IMR-90 (cell line): ENCODE measurements at regions not wholly inside any gene's neighbourhood (a gene's known extent, or its start where the extent isn't known, plus 50 kb on each side); places are given as distances from the start of the nearest gene placed in this dataset.

Experiments
- ATAC-seq: fragments of 200-7000 bp; cut with Tn5 transposase; 2 replicates; pipeline ENCODE4 v1.9.1; 2020; ENCODE audit warnings: low read depth, mild to moderate bottlenecking, moderate library complexity
- BruUV-seq: library from RNA; stranded (reverse); fragments of 400-500 nt; replicated peaks from 2 replicates; lab custom pipeline; 2021; lab: Mats Ljungman, UMichigan
- CTCF ChIA-PET: fragments of 300-600 bp; formaldehyde crosslinking; extraction: SDS; loops from one replicate; lab custom pipeline; 2021; ENCODE audit warnings: antibody characterized with exemption; lab: Yijun Ruan, JAX
- POLR2A ChIA-PET: fragments of 300-600 bp; sonication (Branson Sonifier 250); formaldehyde crosslinking; loops from one replicate; lab custom pipeline; 2022; ENCODE audit warnings: antibody characterized with exemption; ENCODE audit not compliant: unreplicated experiment; lab: Charles Lee
- DNase-seq: peaks from one replicate; pipeline ENCODE4 v3.0.0; 2013
- H2AFZ ChIP-seq: replicated peaks from 2 replicates; pipeline ENCODE3; 2013; ENCODE audit warnings: low read length, mild to moderate bottlenecking; ENCODE audit not compliant: poor library complexity
- H2AK5ac ChIP-seq: 2 replicates; pipeline ENCODE4 v1.6.1; 2013; ENCODE audit warnings: low read depth, low read length, inconsistent platforms
- H2AK9ac ChIP-seq: replicated peaks from 2 replicates; pipeline ENCODE3; 2013; ENCODE audit warnings: mild to moderate bottlenecking, low read depth, low read length, moderate library complexity; ENCODE audit not compliant: poor library complexity
- H2BK120ac ChIP-seq: 2 replicates; pipeline ENCODE4 v1.6.1; 2013; ENCODE audit warnings: low read depth, low read length, inconsistent platforms
- H2BK15ac ChIP-seq: 3 replicates; pipeline ENCODE4 v1.6.1; 2013; ENCODE audit warnings: low read depth, low read length, inconsistent platforms
- H2BK20ac ChIP-seq: 2 replicates; pipeline ENCODE4 v1.6.1; 2013; ENCODE audit warnings: low read depth, mild to moderate bottlenecking, inconsistent platforms, low read length, moderate library complexity
- H2BK5ac ChIP-seq: 2 replicates; pipeline ENCODE4 v1.6.1; 2013; ENCODE audit warnings: mild to moderate bottlenecking, low read depth, low read length, inconsistent platforms; ENCODE audit not compliant: poor library complexity, severe bottlenecking
- H3K14ac ChIP-seq: replicated peaks from 2 replicates; pipeline ENCODE4 v1.6.1; 2013; ENCODE audit warnings: low read depth, low read length, inconsistent platforms
- H3K18ac ChIP-seq: 2 replicates; pipeline ENCODE4 v1.6.1; 2013; ENCODE audit warnings: low read depth, low read length, control low read depth
- H3K23ac ChIP-seq: 2 replicates; pipeline ENCODE4 v1.6.1; 2013; ENCODE audit warnings: low read depth, low read length, inconsistent platforms
- H3K27ac ChIP-seq: 2 replicates; pipeline ENCODE4 v1.5.1; 2013; ENCODE audit warnings: mild to moderate bottlenecking, control low read depth, low read length; ENCODE audit not compliant: insufficient read depth
- H3K27me3 ChIP-seq: 2 replicates; pipeline ENCODE4 v1.6.1; 2013; ENCODE audit warnings: low read length; ENCODE audit not compliant: control insufficient read depth, insufficient read depth
- H3K36me3 ChIP-seq: 2 replicates; pipeline ENCODE4 v1.6.1; 2013; ENCODE audit warnings: low read length, mixed read lengths; ENCODE audit not compliant: control insufficient read depth, insufficient read depth
- H3K4ac ChIP-seq: 2 replicates; pipeline ENCODE4 v1.6.1; 2013; ENCODE audit warnings: low read depth, low read length, inconsistent platforms
- H3K4me1 ChIP-seq: 2 replicates; pipeline ENCODE4 v1.6.1; 2013; ENCODE audit warnings: low read length, mixed read lengths; ENCODE audit not compliant: control insufficient read depth, insufficient read depth
- H3K4me2 ChIP-seq: 2 replicates; pipeline ENCODE4 v1.6.1; 2013; ENCODE audit warnings: low read depth, mild to moderate bottlenecking, control low read depth, low read length, moderate library complexity
- H3K4me3 ChIP-seq: 2 replicates; pipeline ENCODE4 v1.5.1; 2013; ENCODE audit warnings: low read depth, mild to moderate bottlenecking, control low read depth, low read length, moderate library complexity; ENCODE audit not compliant: insufficient read depth
- H3K56ac ChIP-seq: 2 replicates; pipeline ENCODE4 v1.6.1; 2013; ENCODE audit warnings: low read length, inconsistent platforms; ENCODE audit not compliant: insufficient read depth; ENCODE audit errors: extremely low read depth
- H3K79me1 ChIP-seq, 2 experiments: 2 replicates each; pipeline ENCODE4 v1.6.1; 2013; ENCODE audit warnings: low read length in 2 of 2, inconsistent platforms in 1 of 2, low read depth in 1 of 2
- H3K9ac ChIP-seq: 2 replicates; pipeline ENCODE4 v1.6.1; 2013; ENCODE audit warnings: low read depth, low read length, control low read depth
- H3K9me1 ChIP-seq: 2 replicates; pipeline ENCODE4 v1.6.1; 2013; ENCODE audit warnings: low read length, inconsistent platforms; ENCODE audit not compliant: insufficient read depth
- H3K9me3 ChIP-seq: 2 replicates; pipeline ENCODE4 v1.6.1; 2013; ENCODE audit warnings: low read length; ENCODE audit not compliant: control insufficient read depth, insufficient read depth
- H4K20me1 ChIP-seq: 2 replicates; pipeline ENCODE4 v1.6.1; 2013; ENCODE audit warnings: low read length, inconsistent platforms; ENCODE audit not compliant: insufficient read depth
- H4K5ac ChIP-seq: 2 replicates; pipeline ENCODE4 v1.6.1; 2013; ENCODE audit warnings: mild to moderate bottlenecking, low read depth, low read length, control low read depth
- H4K8ac ChIP-seq, 2 experiments: 2 replicates each; pipeline ENCODE4 v1.6.1; 2013; ENCODE audit warnings: low read depth in 2 of 2, low read length in 2 of 2, control low read depth in 1 of 2, inconsistent platforms in 1 of 2
- H4K91ac ChIP-seq: 2 replicates; pipeline ENCODE4 v1.6.1; 2013; ENCODE audit warnings: low read depth, low read length, inconsistent platforms; ENCODE audit not compliant: insufficient read depth
- BHLHE40 ChIP-seq: fragments of 150-350 bp; IDR thresholded peaks from 2 replicates; pipeline ENCODE4 v1.6.1; 2016; ENCODE audit warnings: mild to moderate bottlenecking, low read depth, low read length
- CEBPB ChIP-seq: IDR thresholded peaks from 2 replicates; pipeline ENCODE4 v1.6.1; 2012; ENCODE audit warnings: low read depth, low read length, improper control_type of control experiment
- CHD1 ChIP-seq: IDR thresholded peaks from 2 replicates; pipeline ENCODE4 v1.6.1; 2012; ENCODE audit warnings: low read depth, low read length, improper control_type of control experiment
- ELK1 ChIP-seq: fragments of 150-350 bp; IDR thresholded peaks from 2 replicates; pipeline ENCODE4 v1.6.1; 2016; ENCODE audit warnings: low read depth, mild to moderate bottlenecking, low read length, moderate library complexity, borderline replicate concordance
- MAFK ChIP-seq: IDR thresholded peaks from 2 replicates; pipeline ENCODE4 v1.6.1; 2012; ENCODE audit warnings: low read depth, low read length, improper control_type of control experiment
- MAZ ChIP-seq: IDR thresholded peaks from 2 replicates; pipeline ENCODE4 v1.6.1; 2012; ENCODE audit warnings: low read depth, mild to moderate bottlenecking, low read length, improper control_type of control experiment, moderate library complexity, borderline replicate concordance
- MXI1 ChIP-seq: IDR thresholded peaks from 2 replicates; pipeline ENCODE4 v1.6.1; 2012; ENCODE audit warnings: low read depth, mild to moderate bottlenecking, low read length, moderate library complexity, borderline replicate concordance
- NFE2L2 ChIP-seq: fragments of 150-350 bp; IDR thresholded peaks from 2 replicates; pipeline ENCODE4 v1.6.1; 2016; ENCODE audit warnings: low read depth, mild to moderate bottlenecking, low read length
- RAD21 ChIP-seq: IDR thresholded peaks from 2 replicates; pipeline ENCODE4 v1.6.1; 2012; ENCODE audit warnings: low read length, improper control_type of control experiment
- RFX5 ChIP-seq: IDR thresholded peaks from 2 replicates; pipeline ENCODE4 v1.8.0; 2012; ENCODE audit warnings: low read depth, mild to moderate bottlenecking, low read length, moderate library complexity
- WGBS, 2 experiments: methylation state at CpG; one replicate each; pipeline versions ENCODE4 v1.1.5 to v1.1.7; 2013; ENCODE audit warnings: missing lambda C conversion rate in 2 of 2; ENCODE audit not compliant: insufficient read length in 1 of 2; ENCODE audit errors: extremely low coverage in 2 of 2; 5-methylcytosine and 5-hydroxymethylcytosine counted together
- dilution Hi-C: fragments of 300-500 bp; cut with HindIII; formaldehyde crosslinking; loops from one replicate; pipeline ENCODE4 v1.14.3; 2018; ENCODE audit warnings: low sequenced_read_pairs; ENCODE audit not compliant: unreplicated experiment
- in situ Hi-C: fragments of 300-500 bp; cut with MboI; formaldehyde crosslinking; loops from 3 replicates; pipeline ENCODE4 v1.14.3; 2019; ENCODE audit warnings: low sequenced_read_pairs, inconsistent platforms, mixed read lengths
- intact Hi-C: fragments of 100-400 bp; cut with micrococcal nuclease; formaldehyde crosslinking; loops from 2 replicates; pipeline ENCODE4 v1.10.0; 2022

- Histone ChIP-seq H2BK20ac (no peak overlapping the region), H3K36me3 (no peaks in the 10 kb centered on the region), H3K27me3 (peaks cover 10% of the 10 kb centered on the region), H2BK15ac (no peak overlapping the region), H3K14ac (no peak overlapping the region), H3K4me3 (no peak overlapping the region), H3K18ac (no peak overlapping the region), H3K9me1 (no peaks in the 10 kb centered on the region), H2BK5ac (no peak overlapping the region), H2AK5ac (no peak overlapping the region), H3K9me3 (no peaks in the 10 kb centered on the region), H4K20me1 (no peaks in the 10 kb centered on the region), H3K4me1 (no peaks in the 10 kb centered on the region), H3K23ac (no peak overlapping the region), H3K4me2 (no peak overlapping the region), H4K91ac (no peak overlapping the region), H3K4ac (no peak overlapping the region), H3K9ac (no peak overlapping the region), H4K8ac (no peak overlapping the region), H3K79me1 (no peaks in the 10 kb centered on the region), H2AK9ac (no peak overlapping the region), H3K56ac (no peak overlapping the region), H3K27ac (no peak overlapping the region), H2BK120ac (no peak overlapping the region), H2AFZ (no peak overlapping the region), H4K5ac (no peak overlapping the region)
- DNase-seq (no peak), ATAC-seq (no peak)
- in situ Hi-C loops (no loop called here), intact Hi-C loops (no loop called here), dilution Hi-C loops (no loop called here)
- TF ChIP-seq MXI1 (no peak), CEBPB (no peak), ELK1 (no peak), CHD1 (no peak), NFE2L2 (no peak), RFX5 (no peak), BHLHE40 (no peak), MAZ (no peak), MAFK (no peak), RAD21 (no peak)
- no CpG with 5 or more reads among the region's 5 CpGs for WGBS, 2 experiments
- CTCF ChIA-PET = no interaction called here
- POLR2A ChIA-PET = no interaction called here
- no TSS peak for BruUV-seq
Observed at GRCh38 chr12:115683240-115683780, 594.2 kb downstream of the MED13L start.
